HFFc6 (cell line): ENCODE measurements at regions not wholly inside any gene's neighbourhood (a gene's known extent, or its start where the extent isn't known, plus 50 kb on each side); places are given as distances from the start of the nearest gene placed in this dataset.
A peak's percentile ranks its signal among the peaks of the same experiment; 100 is the strongest.

Experiments used
- DNase-seq: peaks from one replicate; pipeline ENCODE4 v3.0.0-alpha.2; 2018
- H3K27ac Mint-ChIP-seq: 2 replicates; pipeline ENCODE4 v1.8.0; 2020; ENCODE audit warnings: mild to moderate bottlenecking, mixed read lengths
- H3K27me3 Mint-ChIP-seq: 2 replicates; pipeline ENCODE4 v1.8.0; 2021; ENCODE audit warnings: mild to moderate bottlenecking, moderate library complexity, mixed read lengths; ENCODE audit not compliant: insufficient read depth
- H3K36me3 Mint-ChIP-seq: 2 replicates; pipeline ENCODE4 v1.8.0; 2021; ENCODE audit warnings: low read depth, mixed read lengths
- H3K4me1 Mint-ChIP-seq: 2 replicates; pipeline ENCODE4 v1.8.0; 2020; ENCODE audit warnings: low read depth, mixed read lengths
- H3K4me3 Mint-ChIP-seq: 2 replicates; pipeline ENCODE4 v1.8.0; 2020; ENCODE audit warnings: mild to moderate bottlenecking, moderate library complexity, mixed read lengths
- H3K9me3 Mint-ChIP-seq: 2 replicates; pipeline ENCODE4 v1.8.0; 2020; ENCODE audit warnings: mild to moderate bottlenecking, mixed read lengths
- TF ChIP-seq, protein P1 (sequence below): fragments of 200-600 bp; sonication (generic); IDR thresholded peaks from 2 replicates; pipeline ENCODE4 v1.5.0; 2021; ENCODE audit warnings: antibody characterized with exemption, mild to moderate bottlenecking

DNA sequence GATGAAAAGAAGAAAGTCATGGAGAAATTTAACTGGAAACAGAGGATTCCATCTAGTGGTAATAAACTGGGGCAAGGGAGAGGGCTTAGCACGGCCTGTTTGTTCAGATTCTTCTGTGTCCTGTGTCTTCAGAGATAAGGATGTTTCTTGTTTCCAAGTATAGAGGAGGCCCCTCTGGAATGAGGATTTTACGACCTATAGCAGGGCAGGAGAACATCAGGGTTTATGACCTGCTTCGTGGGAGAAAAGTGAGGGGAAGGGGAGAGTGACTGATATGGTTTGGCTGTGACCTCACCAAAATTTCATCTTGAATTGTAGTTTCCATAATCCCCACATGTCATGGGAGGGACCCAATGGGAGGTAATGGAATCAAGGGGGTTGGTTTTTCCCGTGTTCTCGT is 93.0 kb upstream of the LDB2 start:
- Mint-ChIP-seq H3K9me3 (no peaks in the 10 kb centered on the region), H3K36me3 (no peaks in the 10 kb centered on the region), H3K27me3 (no peaks in the 10 kb centered on the region; the same call in none of the 2 replicates), H3K4me3 (no peak overlapping the region), H3K27ac (no peak overlapping the region), H3K4me1 (peaks cover 11% of the 10 kb centered on the region)
- TF ChIP-seq, protein P1, sequence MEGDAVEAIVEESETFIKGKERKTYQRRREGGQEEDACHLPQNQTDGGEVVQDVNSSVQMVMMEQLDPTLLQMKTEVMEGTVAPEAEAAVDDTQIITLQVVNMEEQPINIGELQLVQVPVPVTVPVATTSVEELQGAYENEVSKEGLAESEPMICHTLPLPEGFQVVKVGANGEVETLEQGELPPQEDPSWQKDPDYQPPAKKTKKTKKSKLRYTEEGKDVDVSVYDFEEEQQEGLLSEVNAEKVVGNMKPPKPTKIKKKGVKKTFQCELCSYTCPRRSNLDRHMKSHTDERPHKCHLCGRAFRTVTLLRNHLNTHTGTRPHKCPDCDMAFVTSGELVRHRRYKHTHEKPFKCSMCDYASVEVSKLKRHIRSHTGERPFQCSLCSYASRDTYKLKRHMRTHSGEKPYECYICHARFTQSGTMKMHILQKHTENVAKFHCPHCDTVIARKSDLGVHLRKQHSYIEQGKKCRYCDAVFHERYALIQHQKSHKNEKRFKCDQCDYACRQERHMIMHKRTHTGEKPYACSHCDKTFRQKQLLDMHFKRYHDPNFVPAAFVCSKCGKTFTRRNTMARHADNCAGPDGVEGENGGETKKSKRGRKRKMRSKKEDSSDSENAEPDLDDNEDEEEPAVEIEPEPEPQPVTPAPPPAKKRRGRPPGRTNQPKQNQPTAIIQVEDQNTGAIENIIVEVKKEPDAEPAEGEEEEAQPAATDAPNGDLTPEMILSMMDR, result no peak
- DNase-seq, result no peak

DNA sequence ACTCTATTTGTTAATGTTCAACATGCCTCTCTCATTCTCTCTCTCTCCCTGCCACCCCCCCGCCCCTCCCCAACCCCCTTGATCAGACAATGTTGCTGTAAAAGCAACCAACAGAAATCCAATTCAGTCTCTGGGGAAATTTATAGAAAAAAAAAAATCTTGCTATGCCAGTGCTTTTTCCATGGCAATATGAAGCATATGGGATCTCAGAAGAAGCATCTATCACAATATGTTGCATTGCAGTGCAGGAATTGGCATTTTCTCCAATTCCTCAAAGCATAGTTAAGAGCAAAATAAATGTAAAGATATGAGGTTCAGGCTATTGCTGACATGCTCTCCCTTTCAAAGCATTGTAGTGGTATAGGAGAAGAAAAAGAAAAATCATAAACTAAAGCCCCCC is 90.9 kb upstream of the LDB2 start:
- TF ChIP-seq, protein P1, result no peak
- no peak for DNase-seq
- no peaks in the 10 kb centered on the region for H3K9me3 Mint-ChIP-seq
- H3K4me3 Mint-ChIP-seq, result no peak overlapping the region
- no peaks in the 10 kb centered on the region; the same call in none of the 2 replicates for H3K27me3 Mint-ChIP-seq
- H3K4me1 Mint-ChIP-seq, result no peaks in the 10 kb centered on the region
- no peak overlapping the region for H3K27ac Mint-ChIP-seq
- 0 out of 2 replicates have a peak, but pooled peaks cover under 1% of the 10 kb centered on the region for H3K36me3 Mint-ChIP-seq

DNA sequence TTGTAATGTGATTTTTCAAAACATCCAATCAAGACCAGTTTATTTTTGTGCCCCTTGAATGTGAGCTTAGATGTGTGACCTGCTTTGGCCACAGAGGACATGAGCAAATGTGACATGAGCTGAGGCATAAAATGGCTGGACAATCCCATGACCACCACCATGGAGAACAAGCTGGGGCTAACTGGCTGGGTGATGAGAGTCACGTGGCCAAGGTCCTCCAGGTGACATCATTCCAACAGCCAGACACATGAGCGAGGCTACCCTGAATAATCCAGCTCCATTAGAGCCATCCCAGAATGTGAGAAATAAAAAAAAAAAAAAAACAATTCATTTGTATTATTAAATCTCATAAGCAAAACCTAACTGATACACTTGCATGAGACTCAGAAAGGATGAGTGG is 90.4 kb upstream of the LDB2 start:
- H3K9me3 Mint-ChIP-seq, result no peaks in the 10 kb centered on the region
- H3K4me1 Mint-ChIP-seq, result no peaks in the 10 kb centered on the region
- 0 out of 2 replicates have a peak, but pooled peaks cover 4% of the 10 kb centered on the region for H3K36me3 Mint-ChIP-seq
- no peak for DNase-seq
- TF ChIP-seq, protein P1, result no peak
- H3K27me3 Mint-ChIP-seq, result no peaks in the 10 kb centered on the region; the same call in none of the 2 replicates
- no peak overlapping the region for H3K27ac Mint-ChIP-seq
- no peak overlapping the region for H3K4me3 Mint-ChIP-seq

DNA sequence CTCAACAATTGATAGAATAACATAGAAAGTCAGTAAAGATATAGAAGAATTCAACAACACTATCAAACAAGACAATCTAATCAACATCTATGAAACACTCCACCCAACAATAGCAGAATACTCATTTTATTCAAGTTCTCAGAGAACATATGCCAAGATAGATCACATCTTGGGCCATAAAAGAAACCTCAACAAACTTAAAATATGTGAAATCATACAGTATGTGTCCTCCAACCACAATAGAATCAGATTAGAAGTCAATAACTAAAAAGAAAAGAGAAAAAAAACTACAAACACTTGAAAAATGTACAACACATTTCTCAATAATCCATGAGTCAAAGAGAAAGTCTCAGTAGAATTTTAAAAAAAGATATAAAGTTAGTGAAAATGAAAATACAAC is 78.6 kb upstream of the LDB2 start:
- Mint-ChIP-seq H3K27ac (no peak overlapping the region), H3K36me3 (no peaks in the 10 kb centered on the region), H3K27me3 (no peaks in the 10 kb centered on the region), H3K9me3 (no peaks in the 10 kb centered on the region), H3K4me1 (peaks cover 10% of the 10 kb centered on the region), H3K4me3 (no peak overlapping the region)
- TF ChIP-seq, protein P1, result no peak
- no peak for DNase-seq

DNA sequence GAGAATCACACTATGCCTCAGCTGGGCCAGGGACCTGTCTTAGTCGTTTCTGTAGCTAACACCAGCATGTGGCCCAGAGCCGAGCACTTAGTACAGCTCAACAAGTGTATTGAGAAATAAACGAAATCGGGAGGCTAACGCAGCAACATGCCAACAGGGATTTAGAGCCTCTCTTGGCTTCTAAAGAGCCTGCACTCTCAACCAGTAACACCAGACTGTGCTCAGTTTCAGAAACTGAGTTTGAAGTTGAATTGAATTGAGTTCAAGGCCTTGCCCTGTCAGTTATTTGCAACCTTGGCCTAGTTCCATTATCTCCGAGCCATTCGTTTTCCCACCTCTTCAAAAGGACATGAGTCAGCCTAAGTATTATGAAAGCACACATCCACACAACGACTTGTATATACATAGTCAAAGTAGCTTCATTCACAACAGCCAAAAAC is 71.3 kb upstream of the LDB2 start:
- DNase-seq, result peak; percentile 61
- H3K9me3 Mint-ChIP-seq, result no peaks in the 10 kb centered on the region
- TF ChIP-seq, protein P1, result no peak

DNA sequence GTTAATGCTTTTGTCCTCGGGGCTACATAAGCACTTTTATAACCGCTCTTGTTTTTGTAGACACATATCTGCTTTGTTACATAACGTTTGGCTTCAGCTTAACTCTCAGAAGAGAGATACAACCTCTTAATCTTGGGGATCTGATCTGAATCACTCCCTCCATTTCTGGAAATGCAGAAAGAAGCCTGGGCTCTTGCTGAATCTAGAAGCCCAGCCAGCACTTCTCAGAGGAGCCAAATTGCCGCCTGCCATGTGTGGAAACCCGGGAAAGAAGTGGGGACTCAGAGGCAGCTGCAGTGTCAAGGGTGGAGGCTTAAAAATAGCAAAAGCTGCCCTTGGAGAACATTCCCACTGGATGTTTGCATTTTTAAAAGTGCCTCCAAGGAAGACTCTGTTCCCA is 69.3 kb upstream of the LDB2 start:
- no peaks in the 10 kb centered on the region; the same call in 1 of the 2 replicates for H3K27me3 Mint-ChIP-seq
- H3K9me3 Mint-ChIP-seq, result no peaks in the 10 kb centered on the region
- TF ChIP-seq, protein P1, result no peak
- peak overlapping the region; percentile 66 for H3K4me3 Mint-ChIP-seq
- peak; percentile 82 for DNase-seq
- no peaks in the 10 kb centered on the region for H3K36me3 Mint-ChIP-seq
- peak overlapping the region; percentile 73 for H3K27ac Mint-ChIP-seq
- H3K4me1 Mint-ChIP-seq, result peaks cover 36% of the 10 kb centered on the region

More for the DNA sequence above, 71.3 kb upstream of the LDB2 start:
- Mint-ChIP-seq H3K27me3 (no peaks in the 10 kb centered on the region; the same call in 1 of the 2 replicates), H3K27ac (no peak overlapping the region), H3K4me3 (no peak overlapping the region), H3K36me3 (no peaks in the 10 kb centered on the region), H3K4me1 (peaks cover 31% of the 10 kb centered on the region)
